ENCODE measurements at regions not wholly inside any gene's neighbourhood (a gene's known extent, or its start where the extent isn't known, plus 50 kb on each side); places are given as distances from the start of the nearest gene placed in this dataset.

DNA sequence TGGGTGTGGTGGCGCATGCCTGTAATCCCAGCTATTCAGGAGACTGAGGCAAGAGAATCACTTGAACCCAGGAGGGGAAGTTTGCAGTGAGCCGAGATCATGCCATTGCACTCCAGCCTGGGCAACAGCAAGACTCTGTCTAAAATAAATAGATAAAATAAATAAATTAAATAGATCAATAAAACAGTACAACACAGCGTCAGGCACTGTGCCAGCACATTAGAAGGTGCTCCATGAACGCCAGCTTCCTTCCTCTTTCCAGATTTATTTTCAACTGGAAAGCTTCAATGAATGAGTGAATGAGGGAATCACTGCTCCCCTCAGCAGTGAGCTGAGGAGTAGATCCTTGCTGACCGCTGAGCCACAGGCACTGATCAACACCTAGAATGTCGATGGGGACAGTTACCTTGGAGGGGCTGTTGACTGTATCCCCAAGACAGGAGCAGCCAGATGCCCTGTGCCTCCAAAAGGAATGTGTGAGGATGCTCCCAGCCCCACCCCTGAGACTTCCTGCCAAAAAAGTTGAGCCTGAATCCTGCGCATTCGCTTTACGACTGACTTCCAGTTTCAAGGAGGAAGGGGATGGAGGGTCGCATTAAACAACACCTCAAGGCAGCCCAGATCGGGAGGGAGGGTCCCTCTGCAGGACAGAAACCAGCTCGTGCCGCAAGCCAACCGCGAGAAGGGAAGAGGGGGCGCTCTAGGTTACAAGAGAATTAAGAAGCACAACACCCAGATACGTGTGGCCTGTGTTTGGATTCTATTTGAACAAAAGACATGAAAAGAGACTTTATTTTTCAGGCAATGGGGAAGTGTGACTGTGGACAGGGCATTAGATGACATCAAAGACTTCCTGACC is 54.0 kb upstream of the CNOT6 start:
- no peak for TF ChIP-seq EP300 (IDR thresholded peaks at IDR 0.05; ENCODE audit: borderline replicate concordance)
- TF ChIP-seq CEBPB (IDR thresholded peaks at IDR 0.05): no peak
- no peak for TF ChIP-seq RAD21 (IDR thresholded peaks at IDR 0.05; ENCODE audit: low read depth)
- TF ChIP-seq TAF1 (IDR thresholded peaks at IDR 0.05; ENCODE audit: low read depth): no peak
- no peak for TF ChIP-seq CREB1 (IDR thresholded peaks at IDR 0.05; ENCODE audit: low read depth)
- no peak for TF ChIP-seq ZBTB7A (IDR thresholded peaks at IDR 0.05; ENCODE audit: low read depth)
- TF ChIP-seq, protein P1, sequence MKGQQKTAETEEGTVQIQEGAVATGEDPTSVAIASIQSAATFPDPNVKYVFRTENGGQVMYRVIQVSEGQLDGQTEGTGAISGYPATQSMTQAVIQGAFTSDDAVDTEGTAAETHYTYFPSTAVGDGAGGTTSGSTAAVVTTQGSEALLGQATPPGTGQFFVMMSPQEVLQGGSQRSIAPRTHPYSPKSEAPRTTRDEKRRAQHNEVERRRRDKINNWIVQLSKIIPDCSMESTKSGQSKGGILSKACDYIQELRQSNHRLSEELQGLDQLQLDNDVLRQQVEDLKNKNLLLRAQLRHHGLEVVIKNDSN (IDR thresholded peaks at IDR 0.05): no peak
- TF ChIP-seq EGR1 (IDR thresholded peaks at IDR 0.05): no peak
- TF ChIP-seq, protein P2, sequence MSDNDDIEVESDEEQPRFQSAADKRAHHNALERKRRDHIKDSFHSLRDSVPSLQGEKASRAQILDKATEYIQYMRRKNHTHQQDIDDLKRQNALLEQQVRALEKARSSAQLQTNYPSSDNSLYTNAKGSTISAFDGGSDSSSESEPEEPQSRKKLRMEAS (IDR thresholded peaks at IDR 0.05): no peak
- TF ChIP-seq TCF12 (IDR thresholded peaks at IDR 0.05; ENCODE audit: low read depth): no peak
- TF ChIP-seq, protein P3, sequence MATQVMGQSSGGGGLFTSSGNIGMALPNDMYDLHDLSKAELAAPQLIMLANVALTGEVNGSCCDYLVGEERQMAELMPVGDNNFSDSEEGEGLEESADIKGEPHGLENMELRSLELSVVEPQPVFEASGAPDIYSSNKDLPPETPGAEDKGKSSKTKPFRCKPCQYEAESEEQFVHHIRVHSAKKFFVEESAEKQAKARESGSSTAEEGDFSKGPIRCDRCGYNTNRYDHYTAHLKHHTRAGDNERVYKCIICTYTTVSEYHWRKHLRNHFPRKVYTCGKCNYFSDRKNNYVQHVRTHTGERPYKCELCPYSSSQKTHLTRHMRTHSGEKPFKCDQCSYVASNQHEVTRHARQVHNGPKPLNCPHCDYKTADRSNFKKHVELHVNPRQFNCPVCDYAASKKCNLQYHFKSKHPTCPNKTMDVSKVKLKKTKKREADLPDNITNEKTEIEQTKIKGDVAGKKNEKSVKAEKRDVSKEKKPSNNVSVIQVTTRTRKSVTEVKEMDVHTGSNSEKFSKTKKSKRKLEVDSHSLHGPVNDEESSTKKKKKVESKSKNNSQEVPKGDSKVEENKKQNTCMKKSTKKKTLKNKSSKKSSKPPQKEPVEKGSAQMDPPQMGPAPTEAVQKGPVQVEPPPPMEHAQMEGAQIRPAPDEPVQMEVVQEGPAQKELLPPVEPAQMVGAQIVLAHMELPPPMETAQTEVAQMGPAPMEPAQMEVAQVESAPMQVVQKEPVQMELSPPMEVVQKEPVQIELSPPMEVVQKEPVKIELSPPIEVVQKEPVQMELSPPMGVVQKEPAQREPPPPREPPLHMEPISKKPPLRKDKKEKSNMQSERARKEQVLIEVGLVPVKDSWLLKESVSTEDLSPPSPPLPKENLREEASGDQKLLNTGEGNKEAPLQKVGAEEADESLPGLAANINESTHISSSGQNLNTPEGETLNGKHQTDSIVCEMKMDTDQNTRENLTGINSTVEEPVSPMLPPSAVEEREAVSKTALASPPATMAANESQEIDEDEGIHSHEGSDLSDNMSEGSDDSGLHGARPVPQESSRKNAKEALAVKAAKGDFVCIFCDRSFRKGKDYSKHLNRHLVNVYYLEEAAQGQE (IDR thresholded peaks at IDR 0.05; ENCODE audit: low read depth): no peak
